Endothelial cell of umbilical vein (primary cell): ENCODE measurements at regions not wholly inside any gene's neighbourhood (a gene's known extent, or its start where the extent isn't known, plus 50 kb on each side); places are given as distances from the start of the nearest gene placed in this dataset.

Experiments used
- BruUV-seq: library from RNA; stranded (reverse); fragments of 400-500 nt; replicated peaks from 2 replicates; lab custom pipeline; 2021; lab: Mats Ljungman, UMichigan
- CTCF ChIA-PET: fragments of 300-600, 350-600 bp; sonication (Branson Sonifier 250); formaldehyde crosslinking; loops from one replicate; lab custom pipeline; 2021; ENCODE audit warnings: antibody characterized with exemption, inconsistent platforms; lab: Charles Lee
- POLR2A ChIA-PET: fragments of 300-600, 350-600 bp; sonication (Branson Sonifier 250); formaldehyde crosslinking; loops from one replicate; lab custom pipeline; 2021; ENCODE audit warnings: antibody characterized with exemption, inconsistent platforms; lab: Charles Lee
- DNase-seq: peaks from one replicate; pipeline ENCODE4 v3.0.0-alpha.2; 2011; ENCODE audit warnings: low read depth, low spot score
- FAIRE-seq: peaks from 2 replicates; lab custom pipeline; 2011; peaks lifted over from hg19 to GRCh38; lab: Jason Lieb, UNC
- H2AFZ ChIP-seq: 2 replicates; pipeline ENCODE4 v1.6.0; 2012; ENCODE audit warnings: low read depth, low read length, control low read depth, inconsistent platforms
- H3K27ac ChIP-seq: 2 replicates; pipeline ENCODE4 v1.5.1; 2011; ENCODE audit warnings: low read depth, mild to moderate bottlenecking, control low read depth, low read length, moderate library complexity; ENCODE audit not compliant: insufficient read depth
- H3K27me3 ChIP-seq, 2 experiments: 2 replicates each; pipeline versions ENCODE4 v1.6.0 to v1.6.1; 2011; ENCODE audit warnings: low read length in 2 of 2, mixed read lengths in 1 of 2; ENCODE audit not compliant: control insufficient read depth in 2 of 2, insufficient read depth in 2 of 2
- H3K36me3 ChIP-seq, 2 experiments: 2 replicates in 1 of 2; 3 replicates in 1 of 2; pipeline ENCODE4 v1.5.1; 2011; ENCODE audit warnings: low read length in 2 of 2, mild to moderate bottlenecking in 1 of 2, moderate library complexity in 1 of 2; ENCODE audit not compliant: control insufficient read depth in 2 of 2, insufficient read depth in 2 of 2; ENCODE audit errors: extremely low read depth in 1 of 2
- H3K4me1 ChIP-seq: 3 replicates; pipeline ENCODE4 v1.5.1; 2011; ENCODE audit warnings: mild to moderate bottlenecking, low read length; ENCODE audit not compliant: control insufficient read depth, insufficient read depth; ENCODE audit errors: extremely low read depth
- H3K4me2 ChIP-seq: 2 replicates; pipeline ENCODE4 v1.6.1; 2011; ENCODE audit warnings: low read length, control low read depth, mixed read lengths; ENCODE audit not compliant: insufficient read depth
- H3K4me3 ChIP-seq, 3 experiments: fragments of 200-600 bp in 1 of 3; sonication (generic), shearing (Covaris generic) in 1 of 3; replicated peaks in 1 of 3; 2 replicates each; pipeline ENCODE4 v1.5.1; 2011 to 2016; ENCODE audit warnings: control low read depth in 3 of 3, low read length in 3 of 3, mild to moderate bottlenecking in 2 of 3, inconsistent platforms in 1 of 3, low read depth in 1 of 3, moderate library complexity in 1 of 3; ENCODE audit not compliant: insufficient read depth in 1 of 3
- H3K79me2 ChIP-seq: 2 replicates; pipeline ENCODE4 v1.6.0; 2012; ENCODE audit warnings: low read length, inconsistent platforms; ENCODE audit not compliant: control insufficient read depth, insufficient read depth
- H3K9ac ChIP-seq: replicated peaks from 2 replicates; pipeline ENCODE3; 2011; ENCODE audit warnings: low read length, control low read depth; ENCODE audit not compliant: insufficient read depth; ENCODE audit errors: extremely low read depth
- H3K9me1 ChIP-seq: replicated peaks from 3 replicates; pipeline ENCODE4 v1.6.0; 2011; ENCODE audit warnings: mild to moderate bottlenecking, low read length; ENCODE audit not compliant: control insufficient read depth, insufficient read depth; ENCODE audit errors: extremely low read depth
- H3K9me3 ChIP-seq: replicated peaks from 2 replicates; pipeline ENCODE4 v1.5.1; 2012; ENCODE audit warnings: low read length, inconsistent platforms; ENCODE audit not compliant: control insufficient read depth, insufficient read depth
- H4K20me1 ChIP-seq: replicated peaks from 2 replicates; pipeline ENCODE3; 2011; ENCODE audit warnings: mild to moderate bottlenecking, low read length; ENCODE audit not compliant: control insufficient read depth, insufficient read depth; ENCODE audit errors: extremely low read depth
- EZH2 ChIP-seq: IDR thresholded peaks from 2 replicates; pipeline ENCODE4 v1.6.1; 2012; ENCODE audit warnings: borderline replicate concordance, low read depth, mild to moderate bottlenecking, moderate library complexity, low read length, inconsistent platforms; ENCODE audit not compliant: severe bottlenecking
- FOS ChIP-seq: IDR thresholded peaks from 2 replicates; pipeline ENCODE4 v1.6.1; 2011; ENCODE audit warnings: mild to moderate bottlenecking, low read length, moderate library complexity, borderline replicate concordance; ENCODE audit not compliant: insufficient read depth
- GATA2 ChIP-seq: IDR thresholded peaks from 2 replicates; pipeline ENCODE4 v1.7.0; 2011; ENCODE audit warnings: low read depth, mild to moderate bottlenecking, moderate library complexity, mixed read lengths, low read length; ENCODE audit not compliant: insufficient read length, insufficient read depth
- JUN ChIP-seq: IDR thresholded peaks from 2 replicates; pipeline ENCODE4 v1.6.1; 2011; ENCODE audit warnings: borderline replicate concordance, low read depth; ENCODE audit not compliant: insufficient read length, insufficient read depth
- MYC ChIP-seq: IDR thresholded peaks from one replicate; pipeline ENCODE4 v1.6.1; 2011; ENCODE audit warnings: mild to moderate bottlenecking, low read depth, low read length
- POLR2A ChIP-seq: IDR thresholded peaks from 2 replicates; pipeline ENCODE4 v1.6.1; 2012; ENCODE audit warnings: low read depth, mild to moderate bottlenecking, control low read depth, low read length
- POLR2AphosphoS5 ChIP-seq: IDR thresholded peaks from 2 replicates; pipeline ENCODE4 v1.6.1; 2012; ENCODE audit warnings: low read depth, mild to moderate bottlenecking, control low read depth, low read length, moderate library complexity; ENCODE audit not compliant: insufficient read depth
- dilution Hi-C: fragments of 300-500 bp; cut with MboI; formaldehyde crosslinking; loops from one replicate; pipeline ENCODE4 v1.15.0; 2019; ENCODE audit warnings: low sequenced_read_pairs; ENCODE audit not compliant: extremely low pct_ligation_motif_present
- intact Hi-C: fragments of 100-400 bp; cut with micrococcal nuclease; formaldehyde crosslinking; loops from one replicate; pipeline ENCODE4 v1.10.0; 2022
- TF ChIP-seq, protein P1 (sequence below): IDR thresholded peaks from 2 replicates; pipeline ENCODE4 v1.6.1; 2011; ENCODE audit not compliant: insufficient read depth, insufficient read length
- TF ChIP-seq, protein P2 (sequence below), 2 donors: IDR thresholded peaks; 1 replicate in 1 of 2; 2 replicates in 1 of 2; pipeline ENCODE4 v1.5.1; 2011; ENCODE audit warnings: low read length in 2 of 2, mild to moderate bottlenecking in 2 of 2, moderate library complexity in 2 of 2, control low read depth in 1 of 2, inconsistent platforms in 1 of 2, low read depth in 1 of 2; ENCODE audit not compliant: insufficient read depth in 1 of 2; ENCODE audit errors: extremely low read depth in 1 of 2

DNA sequence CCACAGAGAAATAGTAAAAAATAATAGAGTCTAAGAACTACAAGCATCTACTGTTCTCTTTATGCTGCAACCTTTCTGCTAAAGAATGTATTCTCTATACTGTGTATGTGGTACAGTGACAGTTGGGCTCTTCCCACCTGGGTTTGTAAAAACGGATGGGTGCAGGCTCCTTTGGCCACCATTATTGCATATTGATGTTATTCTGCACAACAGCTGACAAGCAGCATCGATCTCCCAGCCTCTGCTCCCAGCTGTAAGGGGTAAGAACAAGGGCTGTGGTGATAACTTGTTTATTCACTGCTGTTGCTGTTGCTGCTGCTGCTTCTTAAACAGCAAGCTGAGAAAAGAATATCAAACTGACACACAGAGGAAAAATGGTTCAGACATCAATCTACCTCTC, 56.1 kb downstream of the KCNRG start:
- no peak overlapping the region for H2AFZ ChIP-seq
- ChIA-PET CTCF (interaction anchor here (3.4 to 4.9 kb wide), 2 partner anchors 9 to 73 kb away, joined by 22 to 31 read pairs; partner anchors contain the start of gene TRIM13), POLR2A (interaction anchor here (0.8 kb wide), 1 partner anchor 59 kb away, joined by 4 read pairs; no protein-coding TSS in a partner anchor)
- peaks cover 4% of the 10 kb centered on the region for H3K9me1 ChIP-seq
- BruUV-seq = no TSS peak
- TF ChIP-seq POLR2AphosphoS5 (no peak), MYC (no peak), JUN (no peak), FOS (no peak), POLR2A (no peak), EZH2 (no peak), GATA2 (no peak)
- TF ChIP-seq, protein P1, sequence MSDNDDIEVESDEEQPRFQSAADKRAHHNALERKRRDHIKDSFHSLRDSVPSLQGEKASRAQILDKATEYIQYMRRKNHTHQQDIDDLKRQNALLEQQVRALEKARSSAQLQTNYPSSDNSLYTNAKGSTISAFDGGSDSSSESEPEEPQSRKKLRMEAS = no peak
- TF ChIP-seq, protein P2, sequence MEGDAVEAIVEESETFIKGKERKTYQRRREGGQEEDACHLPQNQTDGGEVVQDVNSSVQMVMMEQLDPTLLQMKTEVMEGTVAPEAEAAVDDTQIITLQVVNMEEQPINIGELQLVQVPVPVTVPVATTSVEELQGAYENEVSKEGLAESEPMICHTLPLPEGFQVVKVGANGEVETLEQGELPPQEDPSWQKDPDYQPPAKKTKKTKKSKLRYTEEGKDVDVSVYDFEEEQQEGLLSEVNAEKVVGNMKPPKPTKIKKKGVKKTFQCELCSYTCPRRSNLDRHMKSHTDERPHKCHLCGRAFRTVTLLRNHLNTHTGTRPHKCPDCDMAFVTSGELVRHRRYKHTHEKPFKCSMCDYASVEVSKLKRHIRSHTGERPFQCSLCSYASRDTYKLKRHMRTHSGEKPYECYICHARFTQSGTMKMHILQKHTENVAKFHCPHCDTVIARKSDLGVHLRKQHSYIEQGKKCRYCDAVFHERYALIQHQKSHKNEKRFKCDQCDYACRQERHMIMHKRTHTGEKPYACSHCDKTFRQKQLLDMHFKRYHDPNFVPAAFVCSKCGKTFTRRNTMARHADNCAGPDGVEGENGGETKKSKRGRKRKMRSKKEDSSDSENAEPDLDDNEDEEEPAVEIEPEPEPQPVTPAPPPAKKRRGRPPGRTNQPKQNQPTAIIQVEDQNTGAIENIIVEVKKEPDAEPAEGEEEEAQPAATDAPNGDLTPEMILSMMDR (IDR thresholded peaks at IDR 0.05; ENCODE audit: extremely low read depth in 1 of 2, insufficient read depth in 1 of 2, low read depth in 1 of 2, low read length in 2 of 2) = no peak
- intact Hi-C loops = no loop called here
- H3K4me2 ChIP-seq = peak overlapping the region; percentile 29
- no peak overlapping the region for H3K9ac ChIP-seq
- dilution Hi-C loops = no loop called here
- FAIRE-seq (no peak), DNase-seq (peak; percentile 59)
- H3K36me3 ChIP-seq = peaks cover 3 to 12% of the 10 kb centered on the region in 2 experiments
- H3K4me1 ChIP-seq = peaks cover 17% of the 10 kb centered on the region
- H3K9me3 ChIP-seq = no peaks in the 10 kb centered on the region
- H3K79me2 ChIP-seq = peaks cover 99% of the 10 kb centered on the region
- H3K27ac ChIP-seq = no peak overlapping the region
- no peaks in the 10 kb centered on the region for H3K27me3 ChIP-seq
- H3K4me3 ChIP-seq = no peak overlapping the region
- no peaks in the 10 kb centered on the region for H4K20me1 ChIP-seq
